ENCODE measurements at regions not wholly inside any gene's neighbourhood (a gene's known extent, or its start where the extent isn't known, plus 50 kb on each side); places are given as distances from the start of the nearest gene placed in this dataset.

GRCh38 chr16:6603780-6604325 lies 728.8 kb upstream of the RBFOX1 start:
- H3K9me3 ChIP-seq (ENCODE audit: control insufficient read depth in 1 of 2, insufficient read depth in 1 of 2, low read depth in 1 of 2, low read length in 2 of 2), result no peaks in the 10 kb centered on the region
- no peak overlapping the region for H2AFZ ChIP-seq (ENCODE audit: low read depth, low read length, poor library complexity, severe bottlenecking)
- H3K4me3 ChIP-seq (replicated peaks in 1 of 2; ENCODE audit: low read depth in 1 of 2, low read length in 2 of 2), result no peak overlapping the region
- H3K4me1 ChIP-seq (ENCODE audit: control insufficient read depth in 1 of 2, insufficient read depth in 2 of 2, low read length in 2 of 2), result no peaks in the 10 kb centered on the region
- ChIA-PET POLR2A (no interaction called here), RAD21 (ENCODE audit: low non-redundant PET in 1 of 2, low total read pairs in 2 of 2, uncharacterized antibody in 2 of 2, unreplicated experiment in 2 of 2) (no interaction called here), CTCF (no interaction called here)
- no TSS peak for BruUV-seq (replicated peaks)
- H3K9ac ChIP-seq (ENCODE audit: low read length), result no peak overlapping the region
- H3K9me2 ChIP-seq (ENCODE audit: insufficient read depth), result no peaks in the 10 kb centered on the region
- ATAC-seq (no peak), DNase-seq (ENCODE audit: low read depth, low spot score) (no peak)
- no peaks in the 10 kb centered on the region for H3K79me2 ChIP-seq (ENCODE audit: insufficient read depth, low read length)
- H4K20me1 ChIP-seq (ENCODE audit: insufficient read depth), result no peaks in the 10 kb centered on the region
- H3K27me3 ChIP-seq (ENCODE audit: insufficient read depth, low read length), result no peaks in the 10 kb centered on the region
- intact Hi-C loops (cut with micrococcal nuclease), result no loop called here
- no peak overlapping the region for H3K27ac ChIP-seq (ENCODE audit: low read depth, low read length)
- H3K4me2 ChIP-seq (ENCODE audit: low read length), result no peak overlapping the region
- no peaks in the 10 kb centered on the region for H3K36me3 ChIP-seq (ENCODE audit: control insufficient read depth in 1 of 2, insufficient read depth in 2 of 2, low read length in 2 of 2)
- no peak for TF ChIP-seq FOSL1 (IDR thresholded peaks at IDR 0.05; ENCODE audit: low read depth)
- TF ChIP-seq JUND (IDR thresholded peaks at IDR 0.05), result no peak
- no peak for TF ChIP-seq CBX3 (IDR thresholded peaks at IDR 0.05; ENCODE audit: low read depth)
- TF ChIP-seq POLR2AphosphoS5 (IDR thresholded peaks at IDR 0.05; ENCODE audit: low read depth, low read length), result no peak
- TF ChIP-seq MAX (IDR thresholded peaks at IDR 0.05), result no peak
- TF ChIP-seq SP1 (IDR thresholded peaks at IDR 0.05; ENCODE audit: low read depth), result no peak
- TF ChIP-seq CEBPB (IDR thresholded peaks at IDR 0.05; ENCODE audit: low read depth), result no peak
- no peak for TF ChIP-seq EZH2 (IDR thresholded peaks at IDR 0.05)
- TF ChIP-seq ELF1 (IDR thresholded peaks at IDR 0.05; ENCODE audit: borderline replicate concordance, low read depth), result no peak
- no peak for TF ChIP-seq EGR1 (IDR thresholded peaks at IDR 0.05; ENCODE audit: low read depth)
- TF ChIP-seq ATF3 (IDR thresholded peaks at IDR 0.05), result no peak
- no peak for TF ChIP-seq ZNF274 (IDR thresholded peaks at IDR 0.05; ENCODE audit: low read depth, low read length)
- TF ChIP-seq EZH2phosphoT487 (IDR thresholded peaks at IDR 0.05; ENCODE audit: borderline replicate concordance), result no peak

- intact Hi-C loops (cut with micrococcal nuclease), result no loop called here
- RAD21 ChIA-PET (ENCODE audit: low non-redundant PET in 1 of 2, low total read pairs in 2 of 2, uncharacterized antibody in 2 of 2, unreplicated experiment in 2 of 2), result no interaction called here
- Histone ChIP-seq H3K4me1 (ENCODE audit: control insufficient read depth in 1 of 2, insufficient read depth in 2 of 2, low read length in 2 of 2) (no peaks in the 10 kb centered on the region), H4K20me1 (ENCODE audit: insufficient read depth) (no peaks in the 10 kb centered on the region), H3K27ac (ENCODE audit: low read depth, low read length) (no peak overlapping the region), H3K36me3 (ENCODE audit: control insufficient read depth in 1 of 2, insufficient read depth in 2 of 2, low read length in 2 of 2) (no peaks in the 10 kb centered on the region), H3K27me3 (ENCODE audit: insufficient read depth, low read length) (no peaks in the 10 kb centered on the region), H3K9me3 (ENCODE audit: control insufficient read depth in 1 of 2, insufficient read depth in 1 of 2, low read depth in 1 of 2, low read length in 2 of 2) (no peaks in the 10 kb centered on the region), H3K4me3 (replicated peaks in 1 of 2; ENCODE audit: low read depth in 1 of 2, low read length in 2 of 2) (no peak overlapping the region), H3K9me2 (ENCODE audit: insufficient read depth) (no peaks in the 10 kb centered on the region), H3K79me2 (ENCODE audit: insufficient read depth, low read length) (no peaks in the 10 kb centered on the region), H3K9ac (ENCODE audit: low read length) (no peak overlapping the region), H2AFZ (ENCODE audit: low read depth, low read length, poor library complexity, severe bottlenecking) (no peak overlapping the region), H3K4me2 (ENCODE audit: low read length) (no peak overlapping the region)
- no peak for ATAC-seq
- POLR2A ChIA-PET, result no interaction called here
- CTCF ChIA-PET, result no interaction called here
- BruUV-seq (replicated peaks), result no TSS peak
- DNase-seq (ENCODE audit: low read depth, low spot score), result no peak
- no peak for TF ChIP-seq CTCF (IDR thresholded peaks at IDR 0.05 in 2 of 3, conservative IDR thresholded peaks at IDR 0.05 in 1 of 3; ENCODE audit: borderline replicate concordance in 1 of 3, insufficient read depth in 1 of 3, low read depth in 2 of 3, low read length in 2 of 3)
- no peak for TF ChIP-seq YY1 (IDR thresholded peaks at IDR 0.05; ENCODE audit: extremely low read depth, insufficient replicate concordance, low read depth, low read length)
- no peak for TF ChIP-seq CBX3 (IDR thresholded peaks at IDR 0.05; ENCODE audit: low read depth)
- TF ChIP-seq ZBTB33 (IDR thresholded peaks at IDR 0.05; ENCODE audit: extremely low read depth, insufficient replicate concordance, low read length), result no peak
- TF ChIP-seq EZH2 (IDR thresholded peaks at IDR 0.05), result no peak
- TF ChIP-seq SRF (IDR thresholded peaks at IDR 0.05; ENCODE audit: low read depth), result no peak
- no peak for TF ChIP-seq FOSL1 (IDR thresholded peaks at IDR 0.05; ENCODE audit: low read depth)
- TF ChIP-seq POLR2AphosphoS5 (IDR thresholded peaks at IDR 0.05; ENCODE audit: low read depth, low read length), result no peak
- no peak for TF ChIP-seq TCF7L2 (IDR thresholded peaks at IDR 0.05; ENCODE audit: borderline replicate concordance, extremely low read depth, insufficient read depth, insufficient read length)
Measured at GRCh38 chr16:6602405-6602804, 730.2 kb upstream of the RBFOX1 start.
